ENCODE measurements at regions not wholly inside any gene's neighbourhood (a gene's known extent, or its start where the extent isn't known, plus 50 kb on each side); places are given as distances from the start of the nearest gene placed in this dataset.

DNA sequence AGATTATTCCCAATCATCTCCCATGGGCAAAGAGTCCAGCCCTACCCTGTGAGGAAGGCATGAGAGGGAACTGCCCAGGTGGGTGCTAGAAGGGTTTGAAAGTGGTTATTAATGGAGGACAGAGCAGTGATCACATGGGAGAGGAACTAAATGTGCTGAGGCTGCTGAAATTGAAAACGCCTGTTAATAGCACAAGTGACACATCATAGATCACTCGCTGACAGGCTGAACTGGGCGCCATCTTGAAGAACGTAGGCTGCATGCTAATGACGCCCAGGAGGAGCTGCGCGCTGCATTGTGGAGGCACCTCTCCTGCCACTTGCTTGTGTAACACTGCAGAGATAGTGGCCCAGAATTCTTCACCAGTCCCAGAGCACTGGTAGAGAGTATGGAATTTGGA lies 182.9 kb downstream of the KCNA5 start:
- no peaks in the 10 kb centered on the region for H3K9me3 Mint-ChIP-seq (ENCODE audit: unreplicated experiment)
- no peaks in the 10 kb centered on the region for H3K4me1 Mint-ChIP-seq (ENCODE audit: unreplicated experiment)
- H3K27ac Mint-ChIP-seq (ENCODE audit: unreplicated experiment) = no peak overlapping the region
- DNase-seq (ENCODE audit: low spot score) = no peak
- TF ChIP-seq CTCF (IDR thresholded peaks at IDR 0.05; ENCODE audit: unreplicated experiment) = no peak
- H3K36me3 Mint-ChIP-seq (ENCODE audit: low read depth, unreplicated experiment) = peaks cover 9% of the 10 kb centered on the region
- H3K4me3 Mint-ChIP-seq (ENCODE audit: unreplicated experiment) = no peak overlapping the region
- peaks cover 4% of the 10 kb centered on the region for H3K27me3 Mint-ChIP-seq (ENCODE audit: unreplicated experiment)

DNA sequence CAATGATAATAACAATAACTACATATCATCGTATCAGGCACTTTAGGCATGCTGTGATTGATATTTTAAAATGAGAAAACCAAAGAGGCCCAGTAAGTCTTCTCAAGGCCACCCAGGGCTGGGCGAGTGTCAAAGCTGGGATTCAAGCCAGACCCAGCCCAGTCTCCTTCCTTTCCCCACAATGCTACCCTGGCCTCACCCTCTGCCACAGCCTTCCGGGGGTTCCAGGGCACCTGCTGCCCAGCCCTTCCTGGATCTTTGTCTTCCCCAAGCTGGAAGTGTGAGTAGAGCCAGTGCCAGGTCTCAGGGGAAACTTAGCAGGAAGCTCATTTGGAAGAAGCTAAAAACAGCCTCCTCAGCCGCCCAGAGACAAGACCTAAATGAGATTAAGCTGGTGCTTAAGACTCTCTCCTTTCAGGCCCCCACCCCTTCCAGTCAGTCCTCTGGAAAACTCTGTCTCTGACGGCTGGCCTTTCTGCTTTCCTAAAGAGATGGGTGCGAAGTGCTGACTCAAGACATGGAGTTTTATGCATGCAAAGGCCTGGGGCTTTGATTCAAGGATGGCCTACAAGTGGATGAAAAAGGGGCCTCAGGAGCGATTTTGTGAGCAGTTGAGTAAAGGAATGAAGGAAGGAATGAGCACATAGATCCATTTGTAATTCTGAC lies 184.2 kb downstream of the KCNA5 start:
- no peaks in the 10 kb centered on the region for H3K9me3 Mint-ChIP-seq (ENCODE audit: unreplicated experiment)

DNA sequence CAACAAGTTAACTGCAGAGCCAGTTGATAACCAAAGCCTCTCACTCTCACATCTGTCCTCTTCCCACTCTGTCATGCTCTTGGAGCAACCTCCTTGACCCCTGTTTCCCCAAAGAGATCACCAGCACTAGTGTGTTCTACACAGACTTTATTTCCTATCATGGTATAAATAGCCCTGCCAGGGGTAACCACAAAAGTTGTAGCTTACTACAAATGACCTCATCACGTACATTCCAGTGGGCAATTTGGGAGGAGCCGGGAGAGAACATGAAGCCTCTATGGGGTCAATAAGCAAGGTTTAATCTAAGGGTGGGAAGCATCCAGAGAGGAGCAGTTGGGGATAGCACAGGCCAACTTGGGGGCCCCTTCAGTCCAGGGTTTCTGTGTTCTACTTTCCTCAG lies 186.5 kb downstream of the KCNA5 start:
- TF ChIP-seq CTCF (IDR thresholded peaks at IDR 0.05; ENCODE audit: unreplicated experiment) = no peak
- Mint-ChIP-seq H3K4me1 (ENCODE audit: unreplicated experiment) (no peaks in the 10 kb centered on the region), H3K4me3 (ENCODE audit: unreplicated experiment) (no peak overlapping the region), H3K36me3 (ENCODE audit: low read depth, unreplicated experiment) (peaks cover 9% of the 10 kb centered on the region), H3K27me3 (ENCODE audit: unreplicated experiment) (peaks cover 4% of the 10 kb centered on the region), H3K9me3 (ENCODE audit: unreplicated experiment) (no peaks in the 10 kb centered on the region), H3K27ac (ENCODE audit: unreplicated experiment) (no peak overlapping the region)
- no peak for DNase-seq (ENCODE audit: low spot score)

More for the DNA sequence above, 184.2 kb downstream of the KCNA5 start:
- no peak for DNase-seq (ENCODE audit: low spot score)
- no peak for TF ChIP-seq CTCF (IDR thresholded peaks at IDR 0.05; ENCODE audit: unreplicated experiment)
- peaks cover 4% of the 10 kb centered on the region for H3K27me3 Mint-ChIP-seq (ENCODE audit: unreplicated experiment)
- no peak overlapping the region for H3K4me3 Mint-ChIP-seq (ENCODE audit: unreplicated experiment)
- H3K4me1 Mint-ChIP-seq (ENCODE audit: unreplicated experiment) = no peaks in the 10 kb centered on the region
- peaks cover 9% of the 10 kb centered on the region for H3K36me3 Mint-ChIP-seq (ENCODE audit: low read depth, unreplicated experiment)
- no peak overlapping the region for H3K27ac Mint-ChIP-seq (ENCODE audit: unreplicated experiment)

DNA sequence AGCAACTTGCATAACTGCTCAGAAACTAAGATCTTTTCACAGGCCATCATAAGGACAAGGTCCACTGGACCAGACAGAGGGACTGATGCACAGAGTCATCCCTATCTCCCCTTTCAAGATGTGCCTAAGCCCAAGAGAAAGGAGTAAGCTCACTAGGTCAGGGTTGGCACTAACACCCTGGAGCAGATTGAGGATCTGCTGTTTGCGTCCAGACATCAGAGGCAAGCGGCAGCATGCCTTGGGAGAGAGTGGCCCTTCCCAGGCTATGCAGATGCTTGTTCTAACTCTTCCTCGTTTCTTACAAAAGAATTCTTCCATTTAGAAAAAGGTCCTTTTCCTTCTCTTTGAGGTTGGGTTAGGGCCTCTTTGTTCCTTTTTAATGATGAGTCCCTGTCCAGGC lies 187.2 kb downstream of the KCNA5 start:
- DNase-seq (ENCODE audit: low spot score) = no peak
- Mint-ChIP-seq H3K9me3 (ENCODE audit: unreplicated experiment) (no peaks in the 10 kb centered on the region), H3K27ac (ENCODE audit: unreplicated experiment) (no peak overlapping the region), H3K36me3 (ENCODE audit: low read depth, unreplicated experiment) (peaks cover 9% of the 10 kb centered on the region), H3K27me3 (ENCODE audit: unreplicated experiment) (peaks cover 4% of the 10 kb centered on the region), H3K4me3 (ENCODE audit: unreplicated experiment) (no peak overlapping the region), H3K4me1 (ENCODE audit: unreplicated experiment) (no peaks in the 10 kb centered on the region)
- TF ChIP-seq CTCF (IDR thresholded peaks at IDR 0.05; ENCODE audit: unreplicated experiment) = no peak

DNA sequence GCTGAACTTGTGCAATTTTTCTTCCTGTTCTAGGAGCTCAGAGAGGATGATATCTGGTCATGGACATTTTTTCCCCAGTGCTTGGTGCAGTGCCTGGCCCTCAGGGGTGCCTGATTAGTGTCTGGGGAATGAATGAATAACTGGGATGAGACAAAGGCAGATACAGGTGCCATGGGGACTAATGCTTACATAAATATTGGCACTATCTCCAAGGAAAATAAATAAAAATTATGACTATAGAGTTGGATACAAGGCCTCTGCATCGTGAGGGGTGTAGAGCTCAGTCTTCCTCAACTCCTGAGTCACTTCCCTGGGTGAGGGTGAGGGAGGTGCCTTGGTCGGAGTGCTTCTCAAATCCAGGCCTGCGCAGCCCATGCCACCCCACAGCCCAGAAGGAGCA lies 188.6 kb downstream of the KCNA5 start:
- H3K4me3 Mint-ChIP-seq (ENCODE audit: unreplicated experiment) = no peak overlapping the region
- no peak overlapping the region for H3K27ac Mint-ChIP-seq (ENCODE audit: unreplicated experiment)
- TF ChIP-seq CTCF (IDR thresholded peaks at IDR 0.05; ENCODE audit: unreplicated experiment) = no peak
- H3K36me3 Mint-ChIP-seq (ENCODE audit: low read depth, unreplicated experiment) = peaks cover 9% of the 10 kb centered on the region
- H3K4me1 Mint-ChIP-seq (ENCODE audit: unreplicated experiment) = no peaks in the 10 kb centered on the region
- no peaks in the 10 kb centered on the region for H3K9me3 Mint-ChIP-seq (ENCODE audit: unreplicated experiment)
- DNase-seq (ENCODE audit: low spot score) = no peak
- H3K27me3 Mint-ChIP-seq (ENCODE audit: unreplicated experiment) = no peaks in the 10 kb centered on the region
